Brain microvascular endothelial cell (primary cell): ENCODE measurements at regions not wholly inside any gene's neighbourhood (a gene's known extent, or its start where the extent isn't known, plus 50 kb on each side); places are given as distances from the start of the nearest gene placed in this dataset.

Source experiments
- DNase-seq: peaks from one replicate; pipeline ENCODE4 v3.0.0-alpha.2; 2020
- H3K27ac ChIP-seq: fragments of 250-450 bp; sonication (Bioruptor Pico); 2 replicates; pipeline ENCODE4 v1.5.1; 2020; ENCODE audit warnings: mild to moderate bottlenecking, moderate library complexity
- H3K27me3 ChIP-seq: fragments of 250-450 bp; sonication (Bioruptor Pico); replicated peaks from 2 replicates; pipeline ENCODE4 v1.5.1; 2020; ENCODE audit warnings: mild to moderate bottlenecking
- H3K36me3 ChIP-seq: fragments of 250-450 bp; sonication (Bioruptor Pico); replicated peaks from 2 replicates; pipeline ENCODE4 v1.5.1; 2020; ENCODE audit warnings: mild to moderate bottlenecking
- H3K4me3 ChIP-seq: 2 replicates; pipeline ENCODE4 v1.5.1; 2011; ENCODE audit warnings: low read depth, mild to moderate bottlenecking, control low read depth, low read length, moderate library complexity
- CTCF ChIP-seq: IDR thresholded peaks from 2 replicates; pipeline ENCODE4 v1.5.1; 2011; ENCODE audit warnings: low read depth, mild to moderate bottlenecking, moderate library complexity, low read length, control low read depth, inconsistent platforms; ENCODE audit errors: missing control alignments
- in situ Hi-C: cut with HindIII; loops from 2 replicates; pipeline ENCODE4 v1.10.0; 2017; ENCODE audit warnings: low sequenced_read_pairs, low pct_ligation_motif_present

GRCh38 chr12:124636138-124636978 is 68.9 kb upstream of the NCOR2 start:
- Histone ChIP-seq H3K27me3 (no peaks in the 10 kb centered on the region), H3K4me3 (no peak overlapping the region), H3K27ac (no peak overlapping the region), H3K36me3 (no peaks in the 10 kb centered on the region)
- in situ Hi-C loops = no loop called here
- TF ChIP-seq CTCF = no peak
- peak; percentile 86 for DNase-seq

- Histone ChIP-seq H3K27ac (no peak overlapping the region), H3K27me3 (no peaks in the 10 kb centered on the region), H3K36me3 (no peaks in the 10 kb centered on the region), H3K4me3 (no peak overlapping the region)
- no peak for DNase-seq
- no peak for TF ChIP-seq CTCF
- in situ Hi-C loops = no loop called here
Measured at GRCh38 chr12:124635316-124635715, 67.9 kb upstream of the NCOR2 start.

DNA sequence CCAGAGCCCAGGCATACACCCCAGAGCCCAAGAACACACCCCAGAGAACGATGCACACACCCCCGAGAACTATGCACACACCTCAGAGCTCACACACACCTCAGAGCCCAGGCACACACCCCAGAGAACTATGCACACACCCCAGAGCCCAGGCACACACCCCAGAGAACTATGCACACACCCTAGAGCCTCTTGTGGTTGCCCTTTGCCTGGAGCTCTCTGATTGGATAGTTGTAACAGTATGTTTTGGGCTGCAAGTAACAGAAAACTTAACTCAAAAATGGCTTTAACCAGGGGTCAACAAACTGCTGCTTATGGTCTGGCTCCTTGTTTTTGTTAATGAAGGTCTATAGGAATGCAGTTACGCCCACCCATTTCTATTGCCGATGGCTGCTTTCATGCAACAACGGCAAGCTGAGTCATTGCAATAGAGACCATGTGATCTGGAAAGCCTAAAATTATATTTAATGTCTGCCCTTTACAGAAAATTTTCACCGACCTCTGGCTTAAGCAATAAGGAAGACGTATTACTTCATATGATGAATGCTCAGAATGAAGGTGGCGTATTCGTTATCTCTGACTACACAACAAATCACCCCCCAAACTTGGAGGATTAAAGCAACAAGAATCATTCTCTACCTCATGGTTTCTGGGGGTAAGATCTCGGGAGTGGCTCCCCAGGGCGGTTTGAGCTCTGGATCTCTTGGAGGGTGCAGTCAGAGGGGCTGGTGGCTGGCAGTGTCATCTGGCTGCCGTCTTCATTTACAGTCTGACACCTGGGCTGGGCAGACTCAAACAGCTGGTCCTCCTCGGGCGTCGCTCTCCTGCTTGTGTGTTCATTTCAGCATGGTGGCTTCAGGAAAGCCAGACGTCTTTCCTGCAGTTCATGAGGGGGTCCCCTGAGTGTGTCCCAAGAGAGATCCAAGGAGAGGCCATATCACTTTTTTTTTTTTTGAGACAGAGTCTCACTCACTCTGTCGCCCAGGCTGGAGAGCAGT is 66.3 kb upstream of the NCOR2 start:
- DNase-seq = peak; percentile 44
- no peak for TF ChIP-seq CTCF
- in situ Hi-C loops = no loop called here
- Histone ChIP-seq H3K27me3 (no peaks in the 10 kb centered on the region), H3K36me3 (no peaks in the 10 kb centered on the region), H3K4me3 (no peak overlapping the region), H3K27ac (no peak overlapping the region)

DNA sequence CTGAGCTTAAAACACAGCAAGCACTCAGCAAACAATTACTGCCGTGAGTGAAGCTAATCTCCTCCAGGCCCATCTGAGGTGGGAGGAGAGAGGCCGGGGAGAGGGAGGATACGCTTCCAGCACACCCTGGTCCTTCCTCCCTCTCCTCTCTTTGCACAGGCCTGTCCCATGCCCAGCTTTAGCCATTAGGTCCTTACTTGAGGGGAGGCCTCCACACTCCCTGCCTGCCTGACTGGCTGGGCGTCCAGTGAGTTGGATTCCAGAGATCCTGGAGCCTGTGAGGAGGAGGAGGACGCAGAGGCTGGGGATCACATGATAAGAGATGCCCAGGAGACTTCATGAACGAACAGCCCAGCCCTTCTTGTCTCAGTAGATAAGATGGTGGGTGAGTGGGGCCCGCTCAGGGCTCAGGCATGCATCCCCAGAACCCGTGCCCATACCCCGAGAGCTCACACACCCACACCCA is 65.1 kb upstream of the NCOR2 start:
- H3K27me3 ChIP-seq = no peaks in the 10 kb centered on the region
- no peaks in the 10 kb centered on the region for H3K36me3 ChIP-seq
- no peak for TF ChIP-seq CTCF
- H3K27ac ChIP-seq = no peak overlapping the region
- in situ Hi-C loops = no loop called here
- no peak overlapping the region for H3K4me3 ChIP-seq
- no peak for DNase-seq

GRCh38 chr12:124631681-124632256 is 64.4 kb upstream of the NCOR2 start:
- Histone ChIP-seq H3K27me3 (no peaks in the 10 kb centered on the region), H3K36me3 (no peaks in the 10 kb centered on the region), H3K27ac (no peak overlapping the region), H3K4me3 (no peak overlapping the region)
- no peak for TF ChIP-seq CTCF
- no peak for DNase-seq
- in situ Hi-C loops = no loop called here
